IMR-90 (cell line): ENCODE measurements at regions not wholly inside any gene's neighbourhood (a gene's known extent, or its start where the extent isn't known, plus 50 kb on each side); places are given as distances from the start of the nearest gene placed in this dataset.

ENCODE experiments used
- ATAC-seq: fragments of 200-7000 bp; cut with Tn5 transposase; 2 replicates; pipeline ENCODE4 v1.9.1; 2020; ENCODE audit warnings: low read depth, mild to moderate bottlenecking, moderate library complexity
- BruUV-seq: library from RNA; stranded (reverse); fragments of 400-500 nt; replicated peaks from 2 replicates; lab custom pipeline; 2021; lab: Mats Ljungman, UMichigan
- CTCF ChIA-PET: fragments of 300-600 bp; formaldehyde crosslinking; extraction: SDS; loops from one replicate; lab custom pipeline; 2021; ENCODE audit warnings: antibody characterized with exemption; lab: Yijun Ruan, JAX
- POLR2A ChIA-PET: fragments of 300-600 bp; sonication (Branson Sonifier 250); formaldehyde crosslinking; loops from one replicate; lab custom pipeline; 2022; ENCODE audit warnings: antibody characterized with exemption; ENCODE audit not compliant: unreplicated experiment; lab: Charles Lee
- DNase-seq: peaks from one replicate; pipeline ENCODE4 v3.0.0; 2013
- H2AFZ ChIP-seq: replicated peaks from 2 replicates; pipeline ENCODE3; 2013; ENCODE audit warnings: low read length, mild to moderate bottlenecking; ENCODE audit not compliant: poor library complexity
- H2AK5ac ChIP-seq: 2 replicates; pipeline ENCODE4 v1.6.1; 2013; ENCODE audit warnings: low read depth, low read length, inconsistent platforms
- H2AK9ac ChIP-seq: replicated peaks from 2 replicates; pipeline ENCODE3; 2013; ENCODE audit warnings: mild to moderate bottlenecking, low read depth, low read length, moderate library complexity; ENCODE audit not compliant: poor library complexity
- H2BK120ac ChIP-seq: 2 replicates; pipeline ENCODE4 v1.6.1; 2013; ENCODE audit warnings: low read depth, low read length, inconsistent platforms
- H2BK15ac ChIP-seq: 3 replicates; pipeline ENCODE4 v1.6.1; 2013; ENCODE audit warnings: low read depth, low read length, inconsistent platforms
- H2BK20ac ChIP-seq: 2 replicates; pipeline ENCODE4 v1.6.1; 2013; ENCODE audit warnings: low read depth, mild to moderate bottlenecking, inconsistent platforms, low read length, moderate library complexity
- H2BK5ac ChIP-seq: 2 replicates; pipeline ENCODE4 v1.6.1; 2013; ENCODE audit warnings: mild to moderate bottlenecking, low read depth, low read length, inconsistent platforms; ENCODE audit not compliant: poor library complexity, severe bottlenecking
- H3K14ac ChIP-seq: replicated peaks from 2 replicates; pipeline ENCODE4 v1.6.1; 2013; ENCODE audit warnings: low read depth, low read length, inconsistent platforms
- H3K18ac ChIP-seq: 2 replicates; pipeline ENCODE4 v1.6.1; 2013; ENCODE audit warnings: low read depth, low read length, control low read depth
- H3K23ac ChIP-seq: 2 replicates; pipeline ENCODE4 v1.6.1; 2013; ENCODE audit warnings: low read depth, low read length, inconsistent platforms
- H3K27ac ChIP-seq: 2 replicates; pipeline ENCODE4 v1.5.1; 2013; ENCODE audit warnings: mild to moderate bottlenecking, control low read depth, low read length; ENCODE audit not compliant: insufficient read depth
- H3K27me3 ChIP-seq: 2 replicates; pipeline ENCODE4 v1.6.1; 2013; ENCODE audit warnings: low read length; ENCODE audit not compliant: control insufficient read depth, insufficient read depth
- H3K36me3 ChIP-seq: 2 replicates; pipeline ENCODE4 v1.6.1; 2013; ENCODE audit warnings: low read length, mixed read lengths; ENCODE audit not compliant: control insufficient read depth, insufficient read depth
- H3K4ac ChIP-seq: 2 replicates; pipeline ENCODE4 v1.6.1; 2013; ENCODE audit warnings: low read depth, low read length, inconsistent platforms
- H3K4me1 ChIP-seq: 2 replicates; pipeline ENCODE4 v1.6.1; 2013; ENCODE audit warnings: low read length, mixed read lengths; ENCODE audit not compliant: control insufficient read depth, insufficient read depth
- H3K4me2 ChIP-seq: 2 replicates; pipeline ENCODE4 v1.6.1; 2013; ENCODE audit warnings: low read depth, mild to moderate bottlenecking, control low read depth, low read length, moderate library complexity
- H3K4me3 ChIP-seq: 2 replicates; pipeline ENCODE4 v1.5.1; 2013; ENCODE audit warnings: low read depth, mild to moderate bottlenecking, control low read depth, low read length, moderate library complexity; ENCODE audit not compliant: insufficient read depth
- H3K56ac ChIP-seq: 2 replicates; pipeline ENCODE4 v1.6.1; 2013; ENCODE audit warnings: low read length, inconsistent platforms; ENCODE audit not compliant: insufficient read depth; ENCODE audit errors: extremely low read depth
- H3K79me1 ChIP-seq, 2 experiments: 2 replicates each; pipeline ENCODE4 v1.6.1; 2013; ENCODE audit warnings: low read length in 2 of 2, inconsistent platforms in 1 of 2, low read depth in 1 of 2
- H3K9ac ChIP-seq: 2 replicates; pipeline ENCODE4 v1.6.1; 2013; ENCODE audit warnings: low read depth, low read length, control low read depth
- H3K9me1 ChIP-seq: 2 replicates; pipeline ENCODE4 v1.6.1; 2013; ENCODE audit warnings: low read length, inconsistent platforms; ENCODE audit not compliant: insufficient read depth
- H3K9me3 ChIP-seq: 2 replicates; pipeline ENCODE4 v1.6.1; 2013; ENCODE audit warnings: low read length; ENCODE audit not compliant: control insufficient read depth, insufficient read depth
- H4K20me1 ChIP-seq: 2 replicates; pipeline ENCODE4 v1.6.1; 2013; ENCODE audit warnings: low read length, inconsistent platforms; ENCODE audit not compliant: insufficient read depth
- H4K5ac ChIP-seq: 2 replicates; pipeline ENCODE4 v1.6.1; 2013; ENCODE audit warnings: mild to moderate bottlenecking, low read depth, low read length, control low read depth
- H4K8ac ChIP-seq, 2 experiments: 2 replicates each; pipeline ENCODE4 v1.6.1; 2013; ENCODE audit warnings: low read depth in 2 of 2, low read length in 2 of 2, control low read depth in 1 of 2, inconsistent platforms in 1 of 2
- H4K91ac ChIP-seq: 2 replicates; pipeline ENCODE4 v1.6.1; 2013; ENCODE audit warnings: low read depth, low read length, inconsistent platforms; ENCODE audit not compliant: insufficient read depth
- CEBPB ChIP-seq: IDR thresholded peaks from 2 replicates; pipeline ENCODE4 v1.6.1; 2012; ENCODE audit warnings: low read depth, low read length, improper control_type of control experiment
- CHD1 ChIP-seq: IDR thresholded peaks from 2 replicates; pipeline ENCODE4 v1.6.1; 2012; ENCODE audit warnings: low read depth, low read length, improper control_type of control experiment
- ELK1 ChIP-seq: fragments of 150-350 bp; IDR thresholded peaks from 2 replicates; pipeline ENCODE4 v1.6.1; 2016; ENCODE audit warnings: low read depth, mild to moderate bottlenecking, low read length, moderate library complexity, borderline replicate concordance
- FOS ChIP-seq: fragments of 150-350 bp; IDR thresholded peaks from 2 replicates; pipeline ENCODE4 v1.6.1; 2016; ENCODE audit warnings: low read depth, low read length
- MAZ ChIP-seq: IDR thresholded peaks from 2 replicates; pipeline ENCODE4 v1.6.1; 2012; ENCODE audit warnings: low read depth, mild to moderate bottlenecking, low read length, improper control_type of control experiment, moderate library complexity, borderline replicate concordance
- MXI1 ChIP-seq: IDR thresholded peaks from 2 replicates; pipeline ENCODE4 v1.6.1; 2012; ENCODE audit warnings: low read depth, mild to moderate bottlenecking, low read length, moderate library complexity, borderline replicate concordance
- POLR2A ChIP-seq: IDR thresholded peaks from 2 replicates; pipeline ENCODE4 v1.6.1; 2012; ENCODE audit warnings: mild to moderate bottlenecking, low read depth, low read length
- RFX5 ChIP-seq: IDR thresholded peaks from 2 replicates; pipeline ENCODE4 v1.8.0; 2012; ENCODE audit warnings: low read depth, mild to moderate bottlenecking, low read length, moderate library complexity
- SMC3 ChIP-seq: fragments of 150-350 bp; IDR thresholded peaks from 2 replicates; pipeline ENCODE4 v1.6.1; 2016; ENCODE audit warnings: low read depth, mild to moderate bottlenecking, antibody characterized with exemption, low read length, moderate library complexity
- USF2 ChIP-seq: fragments of 150-350 bp; IDR thresholded peaks from 2 replicates; pipeline ENCODE4 v1.6.1; 2017; ENCODE audit warnings: mild to moderate bottlenecking, antibody characterized with exemption, low read length, low read depth
- WGBS, 2 experiments: methylation state at CpG; one replicate each; pipeline versions ENCODE4 v1.1.5 to v1.1.7; 2013; ENCODE audit warnings: missing lambda C conversion rate in 2 of 2; ENCODE audit not compliant: insufficient read length in 1 of 2; ENCODE audit errors: extremely low coverage in 2 of 2; 5-methylcytosine and 5-hydroxymethylcytosine counted together
- dilution Hi-C: fragments of 300-500 bp; cut with HindIII; formaldehyde crosslinking; loops from one replicate; pipeline ENCODE4 v1.14.3; 2018; ENCODE audit warnings: low sequenced_read_pairs; ENCODE audit not compliant: unreplicated experiment
- in situ Hi-C: fragments of 300-500 bp; cut with MboI; formaldehyde crosslinking; loops from 3 replicates; pipeline ENCODE4 v1.14.3; 2019; ENCODE audit warnings: low sequenced_read_pairs, inconsistent platforms, mixed read lengths
- intact Hi-C: fragments of 100-400 bp; cut with micrococcal nuclease; formaldehyde crosslinking; loops from 2 replicates; pipeline ENCODE4 v1.10.0; 2022

- ChIA-PET CTCF (no interaction called here), POLR2A (no interaction called here)
- Histone ChIP-seq H3K9ac (no peak overlapping the region), H3K27me3 (peaks cover 4% of the 10 kb centered on the region; the same call in 1 of the 2 replicates), H3K4me3 (no peak overlapping the region), H3K14ac (no peak overlapping the region), H2AK5ac (no peak overlapping the region), H2AK9ac (no peak overlapping the region), H4K20me1 (no peaks in the 10 kb centered on the region), H3K23ac (no peak overlapping the region), H3K4me2 (no peak overlapping the region), H3K56ac (no peak overlapping the region), H3K4me1 (no peaks in the 10 kb centered on the region), H2AFZ (no peak overlapping the region), H4K8ac (no peak overlapping the region), H2BK15ac (no peak overlapping the region), H3K9me1 (no peaks in the 10 kb centered on the region), H3K36me3 (no peaks in the 10 kb centered on the region), H4K5ac (no peak overlapping the region), H2BK120ac (no peak overlapping the region), H4K91ac (no peak overlapping the region), H3K79me1 (no peaks in the 10 kb centered on the region), H3K27ac (no peak overlapping the region), H2BK5ac (no peak overlapping the region), H3K4ac (no peak overlapping the region), H3K9me3 (no peaks in the 10 kb centered on the region), H3K18ac (no peak overlapping the region), H2BK20ac (no peak overlapping the region)
- no peak for TF ChIP-seq ELK1
- TF ChIP-seq FOS = no peak
- no peak for TF ChIP-seq POLR2A
- TF ChIP-seq CEBPB = no peak
- no peak for TF ChIP-seq MAZ
- TF ChIP-seq RFX5 = no peak
- no peak for TF ChIP-seq MXI1
- TF ChIP-seq SMC3 = no peak
- no peak for TF ChIP-seq CHD1
- TF ChIP-seq USF2 = no peak
- intact Hi-C loops (no loop called here), dilution Hi-C loops (no loop called here), in situ Hi-C loops (no loop called here)
- no peak for DNase-seq
- no CpG with 5 or more reads among the region's 1 CpG for WGBS, 2 experiments
- no TSS peak for BruUV-seq
- ATAC-seq = no peak
Observed at GRCh38 chr2:72015266-72015665, 132.4 kb downstream of the CYP26B1 start.
